ENCODE measurements at regions not wholly inside any gene's neighbourhood (a gene's known extent, or its start where the extent isn't known, plus 50 kb on each side); places are given as distances from the start of the nearest gene placed in this dataset.
"Not testable (repeated sequence)": the region's sequence is repeated elsewhere in the genome, so short reads cannot be mapped to it uniquely, and the experiment has no call there.

GRCh38 chr3:193927413-193928206 is 208.3 kb upstream of the HES1 start:
- H3K27ac ChIP-seq (ENCODE audit: low read length); H3K9me3 ChIP-seq (ENCODE audit: control insufficient read depth, low read length); DNase-seq; ATAC-seq; intact Hi-C loops (cut with DNase I); H3K4me1 ChIP-seq (ENCODE audit: control insufficient read depth, insufficient read depth, low read length); H3K27me3 ChIP-seq (ENCODE audit: control insufficient read depth, insufficient read depth); H3K4me3 ChIP-seq (ENCODE audit: low read length): not testable (repeated sequence)
- 94% methylated on average over 5 of the region's 5 CpGs for WGBS

- DNase-seq, result no peak
- Histone ChIP-seq H3K27me3 (ENCODE audit: control insufficient read depth, insufficient read depth) (no peaks in the 10 kb centered on the region), H3K9me3 (ENCODE audit: control insufficient read depth, low read length) (no peaks in the 10 kb centered on the region), H3K4me3 (ENCODE audit: low read length) (no peak overlapping the region), H3K27ac (ENCODE audit: low read length) (no peak overlapping the region), H3K4me1 (ENCODE audit: control insufficient read depth, insufficient read depth, low read length) (no peaks in the 10 kb centered on the region)
- intact Hi-C loops (cut with DNase I), result no loop called here
- WGBS, result 73% methylated on average over 7 of the region's 7 CpGs
- ATAC-seq, result peak in 1 of 2 donors; percentile 58
Observed at GRCh38 chr3:193928354-193929209, 207.4 kb upstream of the HES1 start.

- WGBS, result 74% methylated on average over 5 of the region's 5 CpGs
- ATAC-seq (peak in 1 of 2 donors; percentile 55), DNase-seq (no peak)
- no peaks in the 10 kb centered on the region for H3K9me3 ChIP-seq (ENCODE audit: control insufficient read depth, low read length)
- H3K27me3 ChIP-seq (ENCODE audit: control insufficient read depth, insufficient read depth), result no peaks in the 10 kb centered on the region
- no peak overlapping the region for H3K27ac ChIP-seq (ENCODE audit: low read length)
- H3K4me3 ChIP-seq (ENCODE audit: low read length), result no peak overlapping the region
- no peaks in the 10 kb centered on the region for H3K4me1 ChIP-seq (ENCODE audit: control insufficient read depth, insufficient read depth, low read length)
- intact Hi-C loops (cut with DNase I), result no loop called here
Observed at GRCh38 chr3:193929373-193929772, 206.6 kb upstream of the HES1 start.

GRCh38 chr3:193929921-193930646 is 205.9 kb upstream of the HES1 start:
- Histone ChIP-seq H3K4me1 (ENCODE audit: control insufficient read depth, insufficient read depth, low read length) (no peaks in the 10 kb centered on the region), H3K27me3 (ENCODE audit: control insufficient read depth, insufficient read depth) (no peaks in the 10 kb centered on the region), H3K9me3 (ENCODE audit: control insufficient read depth, low read length) (no peaks in the 10 kb centered on the region), H3K27ac (ENCODE audit: low read length) (no peak overlapping the region), H3K4me3 (ENCODE audit: low read length) (no peak overlapping the region)
- ATAC-seq, result no peak
- 81% methylated on average over 7 of the region's 7 CpGs for WGBS
- no peak for DNase-seq
- intact Hi-C loops (cut with DNase I), result no loop called here

- no peaks in the 10 kb centered on the region for H3K9me3 ChIP-seq (ENCODE audit: control insufficient read depth, low read length)
- intact Hi-C loops (cut with DNase I), result no loop called here
- H3K27ac ChIP-seq (ENCODE audit: low read length), result no peak overlapping the region
- no peak for DNase-seq
- H3K4me3 ChIP-seq (ENCODE audit: low read length), result no peak overlapping the region
- no peak for ATAC-seq
- H3K4me1 ChIP-seq (ENCODE audit: control insufficient read depth, insufficient read depth, low read length), result no peaks in the 10 kb centered on the region
- WGBS, result 85% methylated on average over 2 of the region's 2 CpGs
- H3K27me3 ChIP-seq (ENCODE audit: control insufficient read depth, insufficient read depth), result no peaks in the 10 kb centered on the region
Observed at GRCh38 chr3:193932136-193932535, 203.8 kb upstream of the HES1 start.

GRCh38 chr3:193932576-193932975 is 203.4 kb upstream of the HES1 start:
- DNase-seq (no peak), ATAC-seq (no peak)
- 90% methylated on average over 4 of the region's 4 CpGs for WGBS
- Histone ChIP-seq H3K4me1 (ENCODE audit: control insufficient read depth, insufficient read depth, low read length) (no peaks in the 10 kb centered on the region), H3K4me3 (ENCODE audit: low read length) (no peak overlapping the region), H3K27me3 (ENCODE audit: control insufficient read depth, insufficient read depth) (no peaks in the 10 kb centered on the region), H3K9me3 (ENCODE audit: control insufficient read depth, low read length) (no peaks in the 10 kb centered on the region), H3K27ac (ENCODE audit: low read length) (no peak overlapping the region)
- intact Hi-C loops (cut with DNase I), result no loop called here

- no peak for ATAC-seq
Observed at GRCh38 chr3:193933451-193933850, 202.5 kb upstream of the HES1 start.

GRCh38 chr3:193935916-193936315 is 200.0 kb upstream of the HES1 start:
- ATAC-seq (no peak), DNase-seq (no peak)
- H3K4me3 ChIP-seq (ENCODE audit: low read length), result no peak overlapping the region
- H3K27ac ChIP-seq (ENCODE audit: low read length), result no peak overlapping the region
- H3K9me3 ChIP-seq (ENCODE audit: control insufficient read depth, low read length), result no peaks in the 10 kb centered on the region
- intact Hi-C loops (cut with DNase I), result no loop called here
- H3K4me1 ChIP-seq (ENCODE audit: control insufficient read depth, insufficient read depth, low read length), result no peaks in the 10 kb centered on the region
- WGBS, result 93% methylated on average over 1 of the region's 1 CpG
- H3K27me3 ChIP-seq (ENCODE audit: control insufficient read depth, insufficient read depth), result no peaks in the 10 kb centered on the region

More at GRCh38 chr3:193933451-193933850, 202.5 kb upstream of the HES1 start:
- 91% methylated on average over 1 of the region's 1 CpG for WGBS
- no peak overlapping the region for H3K27ac ChIP-seq (ENCODE audit: low read length)
- DNase-seq, result no peak
- intact Hi-C loops (cut with DNase I), result no loop called here
- H3K9me3 ChIP-seq (ENCODE audit: control insufficient read depth, low read length), result no peaks in the 10 kb centered on the region
- no peaks in the 10 kb centered on the region for H3K4me1 ChIP-seq (ENCODE audit: control insufficient read depth, insufficient read depth, low read length)
- H3K4me3 ChIP-seq (ENCODE audit: low read length), result no peak overlapping the region
- H3K27me3 ChIP-seq (ENCODE audit: control insufficient read depth, insufficient read depth), result no peaks in the 10 kb centered on the region

GRCh38 chr3:193938613-193939012 is 197.3 kb upstream of the HES1 start:
- Histone ChIP-seq H3K27me3 (ENCODE audit: control insufficient read depth, insufficient read depth) (no peaks in the 10 kb centered on the region), H3K9me3 (ENCODE audit: control insufficient read depth, low read length) (no peaks in the 10 kb centered on the region), H3K27ac (ENCODE audit: low read length) (no peak overlapping the region), H3K4me3 (ENCODE audit: low read length) (no peak overlapping the region), H3K4me1 (ENCODE audit: control insufficient read depth, insufficient read depth, low read length) (no peaks in the 10 kb centered on the region)
- intact Hi-C loops (cut with DNase I), result no loop called here
- no peak for ATAC-seq
- WGBS, result 86% methylated on average over 6 of the region's 6 CpGs
- DNase-seq, result no peak

- H3K4me3 ChIP-seq (ENCODE audit: low read length), result no peak overlapping the region
- intact Hi-C loops (cut with DNase I), result no loop called here
Observed at GRCh38 chr3:193939527-193939926, 196.4 kb upstream of the HES1 start.

GRCh38 chr3:193940526-193940925 is 195.4 kb upstream of the HES1 start:
- H3K4me1 ChIP-seq (ENCODE audit: control insufficient read depth, insufficient read depth, low read length), result no peaks in the 10 kb centered on the region
- H3K27ac ChIP-seq (ENCODE audit: low read length), result no peak overlapping the region
- no peak overlapping the region for H3K4me3 ChIP-seq (ENCODE audit: low read length)
- intact Hi-C loops (cut with DNase I), result no loop called here
- DNase-seq, result no peak
- no peaks in the 10 kb centered on the region for H3K9me3 ChIP-seq (ENCODE audit: control insufficient read depth, low read length)
- ATAC-seq, result no peak
- no peaks in the 10 kb centered on the region for H3K27me3 ChIP-seq (ENCODE audit: control insufficient read depth, insufficient read depth)
- WGBS, result 76% methylated on average over 7 of the region's 7 CpGs

More at GRCh38 chr3:193939527-193939926, 196.4 kb upstream of the HES1 start:
- WGBS, result 95% methylated on average over 4 of the region's 4 CpGs
- Histone ChIP-seq H3K27me3 (ENCODE audit: control insufficient read depth, insufficient read depth) (no peaks in the 10 kb centered on the region), H3K4me1 (ENCODE audit: control insufficient read depth, insufficient read depth, low read length) (no peaks in the 10 kb centered on the region), H3K9me3 (ENCODE audit: control insufficient read depth, low read length) (no peaks in the 10 kb centered on the region), H3K27ac (ENCODE audit: low read length) (no peak overlapping the region)
- no peak for ATAC-seq
- no peak for DNase-seq
